K562 (cell line): ENCODE measurements at regions not wholly inside any gene's neighbourhood (a gene's known extent, or its start where the extent isn't known, plus 50 kb on each side); places are given as distances from the start of the nearest gene placed in this dataset.

Source experiments
- ATAC-seq: fragments of 200-7000 bp; cut with Tn5 transposase; 3 replicates; pipeline ENCODE4 v1.9.1; 2020; ENCODE audit warnings: moderate library complexity
- BruUV-seq: library from RNA; stranded (reverse); fragments of 400-500 nt; replicated peaks from 2 replicates; lab custom pipeline; 2021; lab: Mats Ljungman, UMichigan
- CTCF ChIA-PET: fragments of 300-600 bp; formaldehyde crosslinking; extraction: SDS; loops from one replicate; lab custom pipeline; 2021; ENCODE audit warnings: low intra/inter-chr PET ratio; lab: Yijun Ruan, JAX
- POLR2A ChIA-PET: fragments of 300-600, 350-650 bp; sonication (Branson Sonifier 250); formaldehyde crosslinking; extraction: SDS; loops from one replicate; lab custom pipeline; 2021; ENCODE audit warnings: antibody characterized with exemption, inconsistent platforms; lab: Yijun Ruan, JAX
- DNase-seq, 4 experiments: peaks; one replicate each; pipeline versions ENCODE4 v3.0.0 to v3.0.0-alpha.2; 2011 to 2018; ENCODE audit warnings: low spot score in 3 of 4, mixed read lengths in 3 of 4; ENCODE audit errors: extremely low read depth in 1 of 4
- FAIRE-seq: peaks from 2 replicates; lab custom pipeline; 2011; peaks lifted over from hg19 to GRCh38; lab: Jason Lieb, UNC
- H2AFZ ChIP-seq: 2 replicates; pipeline ENCODE4 v1.6.0; 2011; ENCODE audit warnings: low read depth, low read length, control low read depth, inconsistent platforms
- H3K27ac ChIP-seq: fragments of 200-600 bp; 3 replicates; pipeline ENCODE4 v1.8.0; 2011; ENCODE audit warnings: low read depth, mild to moderate bottlenecking, control low read depth, inconsistent platforms, low read length, moderate library complexity, mixed read lengths; ENCODE audit errors: extremely low read depth
- H3K27me3 ChIP-seq, 2 experiments: fragments of 300-600 bp in 1 of 2; 2 replicates in 1 of 2; 3 replicates in 1 of 2; pipeline versions ENCODE4 v1.6.0 to v1.8.0; 2011; ENCODE audit warnings: inconsistent platforms in 2 of 2, low read length in 2 of 2, mild to moderate bottlenecking in 1 of 2, mixed read lengths in 1 of 2, moderate library complexity in 1 of 2; ENCODE audit not compliant: control insufficient read depth in 2 of 2, insufficient read depth in 2 of 2
- H3K36me3 ChIP-seq: fragments of 300-600 bp; 3 replicates; pipeline ENCODE4 v1.8.0; 2011; ENCODE audit warnings: mild to moderate bottlenecking, low read length, inconsistent platforms; ENCODE audit not compliant: control insufficient read depth, insufficient read depth
- H3K4me1 ChIP-seq, 2 experiments: fragments of 200-600 bp in 1 of 2; replicated peaks in 1 of 2; 2 replicates in 1 of 2; 3 replicates in 1 of 2; pipeline versions ENCODE4 v1.5.1 to v1.8.0; 2011; ENCODE audit warnings: inconsistent platforms in 2 of 2, low read length in 2 of 2, mild to moderate bottlenecking in 1 of 2, mixed read lengths in 1 of 2, moderate library complexity in 1 of 2; ENCODE audit not compliant: control insufficient read depth in 2 of 2, insufficient read depth in 2 of 2
- H3K4me2 ChIP-seq: 2 replicates; pipeline ENCODE4 v1.6.1; 2011; ENCODE audit warnings: low read length, control low read depth, inconsistent platforms, mixed read lengths; ENCODE audit not compliant: insufficient read depth
- H3K4me3 ChIP-seq: fragments of 200-600 bp; sonication (generic), shearing (Covaris generic); 2 replicates; pipeline ENCODE4 v1.5.1; 2016; ENCODE audit warnings: control low read depth, inconsistent platforms
- H3K79me2 ChIP-seq: fragments of 200-600 bp; 3 replicates; pipeline ENCODE4 v1.8.0; 2011; ENCODE audit warnings: low read length, inconsistent platforms; ENCODE audit not compliant: control insufficient read depth, insufficient read depth
- H3K9ac ChIP-seq, 2 experiments: 2 replicates each; pipeline versions ENCODE4 v1.6.0 to v1.6.1; 2011; ENCODE audit warnings: low read depth in 2 of 2, low read length in 2 of 2, control low read depth in 1 of 2, inconsistent platforms in 1 of 2, mild to moderate bottlenecking in 1 of 2, mixed read lengths in 1 of 2; ENCODE audit not compliant: insufficient read depth in 1 of 2
- H3K9me1 ChIP-seq: one replicate; pipeline ENCODE4 v1.6.0; 2011; ENCODE audit warnings: inconsistent platforms, mild to moderate bottlenecking, low read length, moderate library complexity; ENCODE audit not compliant: control insufficient read depth, insufficient read depth
- H3K9me3 ChIP-seq: replicated peaks from 2 replicates; pipeline ENCODE4 v1.5.1; 2011; ENCODE audit warnings: low read depth, low read length, inconsistent platforms; ENCODE audit not compliant: control insufficient read depth, insufficient read depth
- H4K20me1 ChIP-seq: replicated peaks from 2 replicates; pipeline ENCODE4 v1.6.1; 2011; ENCODE audit warnings: low read length, inconsistent platforms, mixed read lengths; ENCODE audit not compliant: control insufficient read depth, insufficient read depth
- CBX2 ChIP-seq: fragments of 200-600 bp; sonication (generic); IDR thresholded peaks from one replicate; pipeline ENCODE4 v1.6.1; 2012; ENCODE audit warnings: mild to moderate bottlenecking, low read length, inconsistent platforms; ENCODE audit not compliant: insufficient read depth, poor library complexity, severe bottlenecking
- EWSR1 ChIP-seq: fragments of 450-650 bp; IDR thresholded peaks from 2 replicates; pipeline ENCODE4 v1.6.1; 2018; ENCODE audit warnings: borderline replicate concordance, mild to moderate bottlenecking, low read depth, moderate library complexity; ENCODE audit not compliant: partially characterized antibody
- FOS ChIP-seq: IDR thresholded peaks from 3 replicates; pipeline ENCODE4 v1.6.1; 2011; ENCODE audit not compliant: insufficient read length; ENCODE audit errors: extremely low read depth
- HDAC6 ChIP-seq: IDR thresholded peaks from 2 replicates; pipeline ENCODE4 v1.6.1; 2012; ENCODE audit warnings: low read depth, mild to moderate bottlenecking, control low read depth, inconsistent platforms, low read length, moderate library complexity
- HIVEP1 ChIP-seq: fragments of 250-450 bp; sonication (Bioruptor Pico); IDR thresholded peaks from 2 replicates; pipeline ENCODE4 v1.4.0; 2020; ENCODE audit warnings: mild to moderate bottlenecking
- IFI16 ChIP-seq: fragments of 250-450 bp; sonication (Bioruptor Pico); IDR thresholded peaks from 2 replicates; pipeline ENCODE4 v2.1.2; 2022; ENCODE audit warnings: mild to moderate bottlenecking, inconsistent platforms
- MAFF ChIP-seq: IDR thresholded peaks from 2 replicates; pipeline ENCODE4 v1.6.1; 2012; ENCODE audit warnings: low read length, improper control_type of control experiment
- MLLT1 ChIP-seq, 2 experiments: fragments of 450-650 bp; IDR thresholded peaks; 2 replicates each; pipeline ENCODE4 v1.6.1; 2016
- NFE2 ChIP-seq: IDR thresholded peaks from 2 replicates; pipeline ENCODE4 v1.6.1; 2014; ENCODE audit warnings: antibody characterized with exemption, low read depth
- NR4A1 ChIP-seq, 2 experiments: fragments of 250-450 bp in 1 of 2; fragments of 450-650 bp in 1 of 2; sonication (Bioruptor Pico) in 1 of 2; IDR thresholded peaks; 2 replicates each; pipeline versions ENCODE4 v1.4.0 to v1.6.1; 2016 to 2020; ENCODE audit warnings: mild to moderate bottlenecking in 2 of 2, missing compliant biosample characterization in 1 of 2, missing genetic modification characterization in 1 of 2, moderate library complexity in 1 of 2
- POLR3A ChIP-seq: IDR thresholded peaks from 2 replicates; pipeline ENCODE4 v1.6.1; 2011; ENCODE audit warnings: borderline replicate concordance, mild to moderate bottlenecking, moderate library complexity; ENCODE audit not compliant: insufficient read length, insufficient read depth; ENCODE audit errors: extremely low read depth
- SMARCE1 ChIP-seq: fragments of 450-650 bp; IDR thresholded peaks from 2 replicates; pipeline ENCODE4 v1.7.1; 2016; ENCODE audit warnings: mild to moderate bottlenecking
- SP1 ChIP-seq: sonication (generic); formaldehyde crosslinking; IDR thresholded peaks from 2 replicates; pipeline ENCODE4 v1.8.1; 2022; ENCODE audit warnings: mild to moderate bottlenecking, missing genetic modification reagents
- SPI1 ChIP-seq: IDR thresholded peaks from 2 replicates; pipeline ENCODE4 v1.6.1; 2011; ENCODE audit warnings: low read depth, low read length, control low read depth, borderline replicate concordance
- THRAP3 ChIP-seq: fragments of 450-650 bp; IDR thresholded peaks from 2 replicates; pipeline ENCODE4 v1.6.1; 2016; ENCODE audit warnings: mild to moderate bottlenecking, inconsistent platforms, borderline replicate concordance
- TRIM25 ChIP-seq: fragments of 450-650 bp; IDR thresholded peaks from 2 replicates; pipeline ENCODE4 v1.7.0; 2016; ENCODE audit warnings: borderline replicate concordance
- ZNF764 ChIP-seq: fragments of 250-450 bp; sonication (Bioruptor Pico); IDR thresholded peaks from 2 replicates; pipeline ENCODE4 v1.4.0; 2020; ENCODE audit warnings: low read depth, mild to moderate bottlenecking, moderate library complexity
- WGBS: fragments of 100-300 bp; shearing (Covaris generic); methylation state at CpG from one replicate; pipeline ENCODE4 v1.1.6; 2016; ENCODE audit warnings: low coverage, mixed read lengths; ENCODE audit not compliant: insufficient coverage; ENCODE audit errors: missing lambda C conversion rate; 5-methylcytosine and 5-hydroxymethylcytosine counted together
- in situ Hi-C: fragments of 300-500 bp; cut with MboI; formaldehyde crosslinking; loops from 4 replicates; pipeline ENCODE4 v1.15.0; 2018; ENCODE audit warnings: inconsistent platforms, mixed read lengths
- intact Hi-C: fragments of 100-400 bp; cut with micrococcal nuclease; formaldehyde crosslinking; loops from 2 replicates; pipeline ENCODE4 v1.14.2; 2022
- TF ChIP-seq, protein P1 (sequence below): fragments of 450-650 bp; IDR thresholded peaks from 2 replicates; pipeline ENCODE4 v1.6.1; 2016; ENCODE audit warnings: borderline replicate concordance

GRCh38 chr5:158174026-158174425 lies 315.1 kb upstream of the CLINT1 start (continued):
- TF ChIP-seq MAFF, result no peak
- no peak for TF ChIP-seq ZNF764 (CRISPR knock-in tag)
- TF ChIP-seq HDAC6, result no peak
- no peak for TF ChIP-seq NFE2
- TF ChIP-seq HIVEP1, result no peak

- in situ Hi-C loops (loop anchor here (10.0 kb wide), 2 partner anchors 933 to 963 kb away; no protein-coding TSS in a partner anchor), intact Hi-C loops (loop anchor here (10.0 kb wide), 1 partner anchor 603 kb away; no protein-coding TSS in a partner anchor)
- WGBS, result 0% methylated on average over 2 of the region's 2 CpGs
- no peak for DNase-seq
- Histone ChIP-seq H2AFZ (no peak overlapping the region), H3K4me1 (no peaks in the 10 kb centered on the region), H3K9ac (no peak overlapping the region), H3K9me3 (no peaks in the 10 kb centered on the region), H3K27me3 (no peaks in the 10 kb centered on the region), H3K9me1 (no peaks in the 10 kb centered on the region), H3K36me3 (no peaks in the 10 kb centered on the region), H3K4me3 (no peak overlapping the region), H3K27ac (no peak overlapping the region), H3K4me2 (no peak overlapping the region), H4K20me1 (no peaks in the 10 kb centered on the region; the same call in 1 of the 2 replicates), H3K79me2 (no peaks in the 10 kb centered on the region)
- FAIRE-seq, result no peak
- no TSS peak for BruUV-seq
- no peak for ATAC-seq
- ChIA-PET CTCF (no interaction called here), POLR2A (interaction anchor here (0.6 to 0.9 kb wide), 2 partner anchors 32 to 1161 kb away, joined by 4 read pairs; no protein-coding TSS in a partner anchor)
- TF ChIP-seq NR4A1 (CRISPR knock-in tag; IDR thresholded peaks at IDR 0.05) (no peak), NR4A1 (tag; IDR thresholded peaks at IDR 0.05) (no peak), CBX2 (no peak), SP1 (CRISPR knock-in tag) (no peak), SMARCE1 (no peak), EWSR1 (no peak), MLLT1 (IDR thresholded peaks at IDR 0.05) (no peak), SPI1 (no peak), FOS (no peak), THRAP3 (no peak), POLR3A (no peak), IFI16 (CRISPR knock-in tag) (no peak), TRIM25 (no peak)
- TF ChIP-seq, protein P1, sequence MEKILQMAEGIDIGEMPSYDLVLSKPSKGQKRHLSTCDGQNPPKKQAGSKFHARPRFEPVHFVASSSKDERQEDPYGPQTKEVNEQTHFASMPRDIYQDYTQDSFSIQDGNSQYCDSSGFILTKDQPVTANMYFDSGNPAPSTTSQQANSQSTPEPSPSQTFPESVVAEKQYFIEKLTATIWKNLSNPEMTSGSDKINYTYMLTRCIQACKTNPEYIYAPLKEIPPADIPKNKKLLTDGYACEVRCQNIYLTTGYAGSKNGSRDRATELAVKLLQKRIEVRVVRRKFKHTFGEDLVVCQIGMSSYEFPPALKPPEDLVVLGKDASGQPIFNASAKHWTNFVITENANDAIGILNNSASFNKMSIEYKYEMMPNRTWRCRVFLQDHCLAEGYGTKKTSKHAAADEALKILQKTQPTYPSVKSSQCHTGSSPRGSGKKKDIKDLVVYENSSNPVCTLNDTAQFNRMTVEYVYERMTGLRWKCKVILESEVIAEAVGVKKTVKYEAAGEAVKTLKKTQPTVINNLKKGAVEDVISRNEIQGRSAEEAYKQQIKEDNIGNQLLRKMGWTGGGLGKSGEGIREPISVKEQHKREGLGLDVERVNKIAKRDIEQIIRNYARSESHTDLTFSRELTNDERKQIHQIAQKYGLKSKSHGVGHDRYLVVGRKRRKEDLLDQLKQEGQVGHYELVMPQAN, result no peak
Measured at GRCh38 chr5:158172005-158172404, 313.1 kb upstream of the CLINT1 start.
